GM12873 (cell line): ENCODE measurements at regions not wholly inside any gene's neighbourhood (a gene's known extent, or its start where the extent isn't known, plus 50 kb on each side); places are given as distances from the start of the nearest gene placed in this dataset.

ENCODE experiments used
- CTCF ChIP-seq: IDR thresholded peaks from 2 replicates; pipeline ENCODE4 v1.5.1; 2012; ENCODE audit warnings: low read depth, mild to moderate bottlenecking, moderate library complexity, low read length, control low read depth; ENCODE audit not compliant: insufficient read depth; ENCODE audit errors: missing control alignments

- no peak for TF ChIP-seq CTCF
Observed at GRCh38 chr4:36704289-36704688, 422.9 kb downstream of the DTHD1 start.

GRCh38 chr4:36709991-36710390 is 428.6 kb downstream of the DTHD1 start:
- no peak for TF ChIP-seq CTCF

DNA sequence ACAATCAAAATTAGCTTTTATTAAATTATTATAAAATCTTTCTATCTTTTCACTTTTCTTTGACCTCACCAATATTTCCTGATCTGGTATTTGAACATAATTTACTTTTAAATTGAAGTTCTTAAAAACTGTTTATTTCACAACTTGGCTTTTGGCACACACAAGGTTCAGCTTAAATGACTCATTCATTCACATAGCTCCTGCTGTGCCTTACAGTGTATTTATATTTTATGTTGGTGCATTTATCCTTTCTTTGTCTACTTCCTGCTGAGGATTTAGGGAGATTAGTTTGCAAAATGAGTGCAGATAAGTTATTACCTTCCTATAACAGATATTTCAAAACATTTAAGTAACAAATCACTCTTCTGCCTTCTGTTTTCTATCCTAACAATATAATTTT is 430.6 kb downstream of the DTHD1 start:
- no peak for TF ChIP-seq CTCF

GRCh38 chr4:36716874-36717273 is 435.5 kb downstream of the DTHD1 start:
- TF ChIP-seq CTCF = no peak

DNA sequence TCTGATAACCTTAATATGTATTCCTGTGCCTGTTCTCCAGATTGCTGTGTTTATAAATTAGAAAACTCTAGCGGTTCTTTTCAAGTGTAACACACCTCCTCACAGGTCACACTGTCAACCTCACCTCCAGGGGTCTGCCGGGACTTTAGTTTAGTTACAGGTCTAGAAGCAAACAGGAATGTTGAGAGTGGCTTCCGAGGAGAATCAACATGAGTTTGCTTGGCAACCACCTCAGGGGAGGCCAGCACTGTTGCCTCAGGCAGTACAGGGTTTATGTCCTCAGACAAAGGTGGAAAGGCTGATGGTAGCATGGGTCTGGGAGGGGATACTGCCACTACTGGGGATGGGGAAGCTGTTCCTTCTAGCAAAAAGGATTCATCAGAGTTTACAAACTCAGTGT is 438.0 kb downstream of the DTHD1 start:
- no peak for TF ChIP-seq CTCF

GRCh38 chr4:36722986-36723385 is 441.6 kb downstream of the DTHD1 start:
- TF ChIP-seq CTCF = no peak

DNA sequence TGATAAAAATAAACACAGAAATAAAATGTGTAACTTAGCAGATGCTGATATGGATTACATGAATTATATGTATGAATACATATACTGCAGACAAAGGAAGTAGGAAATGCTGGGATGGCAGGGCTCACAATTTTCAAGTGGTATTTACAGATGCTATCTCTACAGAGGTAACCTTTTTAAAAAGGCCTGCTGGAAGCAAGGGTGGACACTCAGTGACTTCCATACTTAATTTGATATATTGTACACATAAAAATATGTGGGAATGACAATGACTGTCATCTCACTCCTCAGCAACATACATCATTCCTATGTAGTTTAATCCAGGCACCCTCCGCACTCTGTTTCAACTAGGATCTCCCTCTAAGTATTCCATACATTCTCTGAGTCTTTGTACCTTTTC is 452.9 kb downstream of the DTHD1 start:
- no peak for TF ChIP-seq CTCF

DNA sequence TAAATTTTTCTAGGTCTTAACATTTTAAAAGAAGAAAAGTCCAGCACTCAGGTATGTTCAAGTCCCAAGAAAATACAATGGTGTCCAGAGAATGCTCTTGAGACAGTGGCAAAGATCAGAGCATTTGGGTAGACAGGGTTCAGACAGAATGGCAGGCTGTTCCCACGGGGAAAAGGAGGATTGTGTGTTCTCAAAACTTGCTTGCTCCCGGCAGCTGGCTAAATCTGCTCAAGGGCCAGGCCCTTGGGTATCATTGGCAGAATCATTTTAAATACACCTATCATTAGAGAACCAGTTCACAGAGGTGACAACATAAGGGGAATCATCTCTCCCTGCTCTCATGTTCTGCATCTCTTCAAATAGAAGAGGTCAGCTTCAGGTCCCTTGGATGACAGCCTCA is 456.3 kb downstream of the DTHD1 start:
- no peak for TF ChIP-seq CTCF
